BJ (cell line): ENCODE measurements at regions not wholly inside any gene's neighbourhood (a gene's known extent, or its start where the extent isn't known, plus 50 kb on each side); places are given as distances from the start of the nearest gene placed in this dataset.

Source experiments
- CTCF ChIA-PET: fragments of 350-600 bp; formaldehyde crosslinking; extraction: SDS; loops from one replicate; lab custom pipeline; 2021; ENCODE audit warnings: antibody characterized with exemption, inconsistent platforms; lab: Yijun Ruan, JAX
- POLR2A ChIA-PET: fragments of 300-600 bp; sonication (Branson Sonifier 250); formaldehyde crosslinking; extraction: SDS; loops from one replicate; lab custom pipeline; 2021; ENCODE audit warnings: antibody characterized with exemption; lab: Charles Lee
- DNase-seq: peaks from one replicate; pipeline ENCODE4 v3.0.0-alpha.2; 2011; ENCODE audit warnings: low read depth
- H3K27me3 ChIP-seq: 2 replicates; pipeline ENCODE4 v1.6.0; 2011; ENCODE audit warnings: low read length; ENCODE audit not compliant: control insufficient read depth, insufficient read depth
- H3K36me3 ChIP-seq: 2 replicates; pipeline ENCODE4 v1.5.1; 2011; ENCODE audit warnings: low read length; ENCODE audit not compliant: control insufficient read depth, insufficient read depth
- H3K4me3 ChIP-seq: 2 replicates; pipeline ENCODE4 v1.5.1; 2011; ENCODE audit warnings: low read depth, mild to moderate bottlenecking, control low read depth, low read length
- TF ChIP-seq, protein P1 (sequence below): IDR thresholded peaks from 2 replicates; pipeline ENCODE4 v1.5.1; 2011; ENCODE audit warnings: low read depth, mild to moderate bottlenecking, control low read depth, inconsistent platforms, low read length, moderate library complexity; ENCODE audit not compliant: insufficient read depth

DNA sequence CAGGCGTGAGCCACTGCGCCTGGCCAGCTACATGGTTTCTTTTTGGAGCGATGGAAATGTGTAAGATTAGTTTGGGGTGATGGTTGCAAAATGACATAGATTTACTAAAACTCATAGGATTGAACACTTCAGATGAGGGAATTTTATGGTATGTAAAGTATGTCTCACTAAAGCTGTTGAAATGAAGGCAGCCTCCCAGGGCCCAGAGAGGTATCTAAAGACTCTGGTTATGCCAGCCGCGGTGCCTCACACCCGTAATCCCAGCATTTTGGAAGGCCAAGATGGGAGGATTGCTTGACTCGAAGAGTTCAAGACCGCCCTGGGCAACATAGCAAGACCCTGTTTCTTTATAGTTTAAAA is 254.9 kb downstream of the PARN start:
- ChIA-PET POLR2A (no interaction called here), CTCF (interaction anchor here (0.9 kb wide), 1 partner anchor 25 kb away, joined by 3 read pairs; no protein-coding TSS in a partner anchor)
- H3K27me3 ChIP-seq = no peaks in the 10 kb centered on the region
- no peak overlapping the region for H3K4me3 ChIP-seq
- TF ChIP-seq, protein P1, sequence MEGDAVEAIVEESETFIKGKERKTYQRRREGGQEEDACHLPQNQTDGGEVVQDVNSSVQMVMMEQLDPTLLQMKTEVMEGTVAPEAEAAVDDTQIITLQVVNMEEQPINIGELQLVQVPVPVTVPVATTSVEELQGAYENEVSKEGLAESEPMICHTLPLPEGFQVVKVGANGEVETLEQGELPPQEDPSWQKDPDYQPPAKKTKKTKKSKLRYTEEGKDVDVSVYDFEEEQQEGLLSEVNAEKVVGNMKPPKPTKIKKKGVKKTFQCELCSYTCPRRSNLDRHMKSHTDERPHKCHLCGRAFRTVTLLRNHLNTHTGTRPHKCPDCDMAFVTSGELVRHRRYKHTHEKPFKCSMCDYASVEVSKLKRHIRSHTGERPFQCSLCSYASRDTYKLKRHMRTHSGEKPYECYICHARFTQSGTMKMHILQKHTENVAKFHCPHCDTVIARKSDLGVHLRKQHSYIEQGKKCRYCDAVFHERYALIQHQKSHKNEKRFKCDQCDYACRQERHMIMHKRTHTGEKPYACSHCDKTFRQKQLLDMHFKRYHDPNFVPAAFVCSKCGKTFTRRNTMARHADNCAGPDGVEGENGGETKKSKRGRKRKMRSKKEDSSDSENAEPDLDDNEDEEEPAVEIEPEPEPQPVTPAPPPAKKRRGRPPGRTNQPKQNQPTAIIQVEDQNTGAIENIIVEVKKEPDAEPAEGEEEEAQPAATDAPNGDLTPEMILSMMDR = no peak
- DNase-seq = no peak
- H3K36me3 ChIP-seq = no peaks in the 10 kb centered on the region

DNA sequence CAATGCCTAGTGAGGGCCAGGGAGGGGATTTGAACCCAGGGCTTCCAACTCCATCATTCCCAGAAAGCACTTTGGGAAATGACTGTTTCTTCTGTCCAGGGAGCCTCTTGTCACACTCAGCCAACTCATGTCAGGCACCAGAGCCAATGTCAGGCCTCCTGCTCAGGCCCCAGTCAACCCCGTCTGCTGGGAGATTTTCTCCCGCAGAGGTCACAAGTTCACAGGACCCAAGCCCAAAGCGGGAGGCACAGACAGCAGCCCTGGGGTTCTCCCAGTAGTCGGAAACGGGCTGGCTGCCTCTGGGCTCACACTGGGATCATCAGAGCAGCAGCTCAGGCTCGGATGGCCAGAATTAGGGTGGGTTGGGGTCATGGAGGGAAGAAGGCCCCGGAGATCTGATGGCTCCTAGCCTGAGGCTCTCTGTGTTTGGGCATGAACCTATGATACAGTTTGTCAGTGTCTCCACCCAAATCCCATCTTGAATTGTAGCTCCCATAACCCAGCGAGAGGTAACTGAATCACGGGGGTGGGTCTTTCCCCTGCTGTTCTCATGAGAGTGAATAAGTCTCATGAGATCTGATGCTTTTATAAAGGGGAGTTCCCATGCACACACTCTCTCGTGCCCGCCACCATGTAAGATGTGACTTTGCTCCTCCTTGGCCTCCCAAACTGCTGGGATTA is 255.5 kb downstream of the PARN start:
- TF ChIP-seq, protein P1 = no peak
- DNase-seq = no peak
- ChIA-PET CTCF (interaction anchor here (0.9 kb wide), 1 partner anchor 25 kb away, joined by 3 read pairs; no protein-coding TSS in a partner anchor), POLR2A (no interaction called here)
- Histone ChIP-seq H3K36me3 (no peaks in the 10 kb centered on the region), H3K4me3 (no peak overlapping the region), H3K27me3 (no peaks in the 10 kb centered on the region)

DNA sequence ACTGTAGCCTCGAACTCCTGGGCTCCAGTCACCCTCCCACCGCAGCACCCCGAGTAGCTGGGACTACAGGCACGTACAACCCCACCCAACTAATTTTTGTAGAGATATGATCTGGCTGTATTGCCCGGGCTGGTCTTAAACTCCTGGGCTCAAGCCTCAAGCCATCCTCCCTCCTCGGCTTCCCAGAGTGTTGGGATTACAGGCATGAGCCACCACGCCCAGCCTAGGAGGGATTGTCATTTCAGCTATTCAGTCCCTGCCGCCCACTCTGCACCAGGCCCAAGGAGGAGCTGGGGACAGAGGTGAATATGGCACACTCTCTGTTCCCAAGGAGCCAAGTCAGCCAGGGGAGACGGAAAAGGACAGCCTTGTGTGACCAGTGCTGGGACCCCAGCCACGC is 256.2 kb downstream of the PARN start:
- DNase-seq = no peak
- no peak overlapping the region for H3K4me3 ChIP-seq
- ChIA-PET CTCF (no interaction called here), POLR2A (no interaction called here)
- TF ChIP-seq, protein P1 = no peak
- H3K27me3 ChIP-seq = no peaks in the 10 kb centered on the region
- no peaks in the 10 kb centered on the region for H3K36me3 ChIP-seq

DNA sequence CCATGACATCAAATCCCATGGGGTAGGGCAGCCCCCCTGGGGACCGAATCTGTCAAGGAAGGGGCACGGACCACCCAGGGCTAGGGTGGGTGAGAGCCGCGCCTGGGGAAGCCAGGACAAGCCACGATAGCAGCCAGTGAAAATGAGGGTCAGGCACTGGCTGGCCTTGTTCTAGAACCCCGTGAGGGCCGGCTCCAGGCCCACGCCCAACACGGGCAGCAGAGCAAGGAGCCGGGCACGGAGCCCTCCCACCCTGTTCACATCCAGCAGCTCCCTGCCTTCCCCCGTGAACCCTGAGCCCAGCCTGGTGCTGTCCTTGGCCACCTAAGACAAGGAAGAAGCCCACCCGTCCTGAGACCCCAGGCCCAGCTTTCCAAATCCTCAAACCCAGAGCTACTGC is 256.7 kb downstream of the PARN start:
- Histone ChIP-seq H3K27me3 (no peaks in the 10 kb centered on the region), H3K4me3 (no peak overlapping the region), H3K36me3 (no peaks in the 10 kb centered on the region)
- DNase-seq = no peak
- TF ChIP-seq, protein P1 = no peak
- ChIA-PET CTCF (no interaction called here), POLR2A (no interaction called here)

DNA sequence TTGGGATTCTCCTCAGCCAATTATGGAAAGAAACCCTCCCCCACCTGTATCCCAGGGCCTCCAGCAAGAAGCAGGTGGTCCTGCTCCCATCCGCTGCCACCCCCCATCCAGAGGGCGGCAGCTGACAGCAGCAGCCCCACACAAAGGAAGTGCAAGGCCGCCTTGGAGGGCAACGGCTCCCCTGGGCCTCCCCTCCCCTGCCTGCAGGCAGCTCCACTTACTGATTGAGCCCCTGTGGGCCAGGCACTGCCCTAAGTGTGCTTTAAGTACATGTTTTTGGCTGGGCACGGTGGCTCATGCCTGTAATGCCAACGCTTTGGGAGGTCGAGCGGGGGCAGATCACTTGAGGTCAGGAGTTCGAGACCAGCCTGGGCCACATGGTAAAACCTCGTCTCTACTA is 257.6 kb downstream of the PARN start:
- Histone ChIP-seq H3K36me3 (no peaks in the 10 kb centered on the region), H3K4me3 (no peak overlapping the region), H3K27me3 (no peaks in the 10 kb centered on the region)
- ChIA-PET CTCF (interaction anchor here (1.3 kb wide), 1 partner anchor 9 kb away, joined by 5 read pairs; no protein-coding TSS in a partner anchor), POLR2A (no interaction called here)
- DNase-seq = no peak
- TF ChIP-seq, protein P1 = no peak
